Heart left ventricle (tissue), 13 donors: ENCODE measurements at regions not wholly inside any gene's neighbourhood (a gene's known extent, or its start where the extent isn't known, plus 50 kb on each side); places are given as distances from the start of the nearest gene placed in this dataset.

ENCODE experiments used
- CTCF ChIP-seq, 12 donors: fragments of 200-600 bp; sonication (generic) in 4 of 12; IDR thresholded peaks; one replicate each; pipeline versions ENCODE4 v1.5.0 to v1.8.0; 2018 to 2022; ENCODE audit warnings: antibody characterized with exemption in 12 of 12, mild to moderate bottlenecking in 5 of 12
- POLR2A ChIP-seq, 2 donors: fragments of 450-650 bp; IDR thresholded peaks; one replicate each; pipeline ENCODE4 v1.6.1; 2017; ENCODE audit warnings: antibody characterized with exemption in 2 of 2, mild to moderate bottlenecking in 2 of 2, moderate library complexity in 2 of 2
- donor health status: ischemic (EF 13 %, LVEDD 7.1; RV severe dilation, severe dysfunction).
- donor health status: DM: no; HTN: yes; CAD: no.
- donor health status: DM: no; HTN: no; CAD: no.
- donor health status: ischemic (EF 25% LVEDD 6.9; RV normal size, moderate dysfunction).
- donor health status: ischemic (EF 25% LVEDD 5.7; RV mildly dilated, moderate dysfunction).
- donor health status: ischemic (EF 35%, LVEDD 5.7; RV mildly dilated, moderate dysfunction).
- donor health status: nonischemic (EF 11% LVEDD 7.7; RV severe dilation, severe dysfunction).
- donor health status: DM: yes; HTN: yes; CAD: no.
- donor health status: PGD.
- donor health status: ischemic (EF 29% LVEDD 5.4; RV normal size, mild dysfunction).
- donor health status: nonischemic (EF 23%, LVEDD 6.1; RV moderate dilation, normal function).

- TF ChIP-seq CTCF (IDR thresholded peaks at IDR 0.05) = peak; percentile 66 to 88 (median 80)
- no peak for TF ChIP-seq POLR2A (IDR thresholded peaks at IDR 0.05)
These were observed 300.7 kb downstream of the CLIC5 start for GRCh38 chr6:45714741-45715507.
